ENCODE measurements at regions not wholly inside any gene's neighbourhood (a gene's known extent, or its start where the extent isn't known, plus 50 kb on each side); places are given as distances from the start of the nearest gene placed in this dataset.

- TF ChIP-seq POLR2A (IDR thresholded peaks at IDR 0.05) (no peak), CTCF (IDR thresholded peaks at IDR 0.05 in 8 of 11, conservative IDR thresholded peaks at IDR 0.05 in 3 of 11) (no peak)
Measured at GRCh38 chrX:39361736-39362135, 560.5 kb downstream of the MID1IP1 start.

Data from spleen (tissue), 7 donors.